Dermis blood vessel endothelial cell (primary cell): ENCODE measurements at regions not wholly inside any gene's neighbourhood (a gene's known extent, or its start where the extent isn't known, plus 50 kb on each side); places are given as distances from the start of the nearest gene placed in this dataset.

Experiments used
- DNase-seq: peaks from one replicate; pipeline ENCODE4 v3.0.0; 2010

DNA sequence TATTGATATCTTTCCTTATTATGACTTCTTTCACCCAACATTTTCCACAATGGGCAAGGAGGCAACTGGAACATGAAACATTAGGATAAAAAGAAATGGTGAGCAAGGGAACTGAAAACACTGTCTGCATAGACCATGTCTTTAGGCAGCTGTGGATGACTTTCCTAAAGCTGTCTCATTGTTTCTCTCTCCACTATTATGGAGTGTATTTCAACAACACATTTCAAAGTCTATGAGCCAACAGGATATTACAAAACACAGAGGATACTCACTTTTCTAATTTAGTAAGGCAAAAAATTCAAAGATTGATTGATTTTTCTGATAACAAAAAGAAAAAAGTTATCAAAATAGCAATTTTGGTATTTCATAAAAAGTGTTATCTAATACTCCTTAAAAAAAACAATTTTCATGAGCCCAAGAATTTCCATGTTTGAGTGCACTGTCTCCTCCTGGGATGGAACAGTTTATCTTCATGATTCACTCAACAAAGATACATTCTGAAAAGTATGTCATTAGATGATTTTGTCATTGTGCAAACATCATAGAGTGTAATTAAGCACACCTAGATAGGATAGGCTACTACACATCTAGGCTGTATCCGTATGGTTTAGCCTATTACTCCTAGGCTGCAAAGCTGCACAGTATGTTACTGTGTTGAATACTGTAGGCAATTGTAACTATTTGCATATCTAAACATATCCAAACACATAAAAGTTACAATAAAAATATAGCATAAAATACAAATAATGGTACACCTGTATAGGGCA is 1568.4 kb downstream of the SLITRK5 start:
- no peak for DNase-seq

DNA sequence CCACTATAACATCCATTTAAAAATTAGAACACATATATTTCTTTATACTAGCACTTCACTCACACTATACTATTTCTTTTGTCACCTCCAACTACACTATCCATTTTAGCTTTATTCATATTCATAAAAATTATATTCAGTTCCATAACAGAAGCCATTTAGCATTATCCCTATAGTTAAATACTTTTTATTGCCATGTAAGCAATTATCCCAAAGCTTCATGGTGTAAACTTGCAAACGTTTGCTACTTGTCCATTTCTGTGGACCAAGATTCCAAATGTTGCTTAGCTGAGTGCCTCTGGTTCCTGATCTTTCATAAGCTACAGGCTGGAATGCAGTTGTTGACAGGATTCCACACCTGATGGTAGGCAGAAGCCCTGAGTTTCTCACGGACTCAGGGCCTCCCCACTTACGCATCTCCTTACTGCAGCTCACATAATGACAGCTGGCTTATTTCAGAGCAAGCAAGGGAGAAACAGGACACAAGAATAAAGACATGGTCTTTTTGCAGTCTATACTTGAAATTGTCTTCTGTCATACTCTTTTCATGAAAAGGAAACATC is 1584.8 kb downstream of the SLITRK5 start:
- DNase-seq = no peak

DNA sequence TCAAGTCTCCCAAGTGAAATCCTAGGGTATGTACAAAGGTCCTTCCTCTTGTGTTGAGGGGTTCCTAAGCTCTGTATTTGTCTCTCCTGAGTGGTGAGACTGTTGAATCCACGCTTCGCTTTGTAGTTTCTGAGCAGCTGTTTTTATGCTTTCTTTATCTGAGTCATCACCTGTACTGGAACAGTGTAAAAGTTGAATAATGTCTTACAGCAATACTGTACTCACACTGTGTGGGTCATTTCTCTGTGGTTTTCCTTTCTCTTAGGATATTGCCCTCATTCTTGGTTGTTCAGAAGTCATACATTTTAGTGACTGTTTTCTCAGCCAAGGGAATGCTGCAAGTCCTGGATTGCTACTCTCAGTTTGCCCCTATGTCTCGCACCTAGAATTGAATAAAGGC is 1596.6 kb downstream of the SLITRK5 start:
- no peak for DNase-seq

DNA sequence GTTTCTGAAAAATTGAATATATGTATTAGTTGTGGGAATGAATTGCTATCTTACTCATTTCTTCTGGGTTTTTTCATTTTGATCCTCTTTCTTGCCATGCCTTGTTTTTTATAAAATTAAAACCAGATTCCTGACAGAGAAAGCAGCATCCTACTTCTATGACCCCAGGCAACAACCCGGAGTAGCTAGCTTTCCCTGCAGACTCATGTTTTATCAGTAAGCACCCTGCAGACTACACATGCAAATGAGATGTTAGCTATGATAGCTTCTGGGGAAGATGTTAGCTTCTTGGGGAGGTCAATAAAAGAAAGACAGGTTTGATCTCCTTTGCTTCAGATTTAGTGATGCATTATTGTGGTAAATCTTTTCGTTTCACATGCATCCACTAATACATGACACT is 1598.6 kb downstream of the SLITRK5 start:
- DNase-seq = no peak

DNA sequence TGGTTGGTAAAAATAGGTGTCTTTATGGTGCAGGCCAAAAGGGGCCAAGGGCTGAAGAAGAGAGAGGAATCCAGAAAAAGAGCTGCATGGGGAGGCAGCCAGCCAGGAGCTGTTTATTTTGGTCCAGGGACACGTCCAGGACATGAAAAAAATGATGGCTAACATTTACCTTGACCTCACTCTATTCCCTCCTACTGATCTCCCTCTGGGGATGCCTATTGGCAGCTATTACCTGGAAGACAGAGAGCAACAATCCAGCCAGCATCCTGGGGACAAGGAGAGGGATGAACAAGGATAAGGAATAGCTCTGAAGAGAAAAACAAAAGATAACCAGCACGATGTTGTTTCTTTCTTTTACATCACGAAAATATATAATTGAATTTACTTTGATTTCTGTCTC is 1599.6 kb downstream of the SLITRK5 start:
- no peak for DNase-seq

DNA sequence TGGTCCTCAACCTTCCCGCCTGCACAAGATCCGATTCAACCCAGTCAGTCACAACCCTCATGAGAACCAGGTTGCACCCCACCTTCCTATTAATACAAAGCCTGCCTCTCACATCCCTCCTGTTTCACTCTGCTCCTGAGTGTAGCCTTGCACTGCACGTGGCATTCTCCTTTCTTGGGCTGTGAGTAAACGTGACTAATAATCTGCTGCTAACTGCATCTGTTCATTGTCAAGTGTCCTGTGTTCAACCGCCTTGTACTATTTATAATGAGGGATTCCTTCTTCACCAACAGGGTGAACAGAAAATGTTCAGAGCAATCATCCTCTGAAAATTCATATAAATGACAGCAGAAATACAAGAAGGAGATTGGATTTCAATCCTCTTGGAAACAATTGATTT is 1608.2 kb downstream of the SLITRK5 start:
- DNase-seq = no peak

DNA sequence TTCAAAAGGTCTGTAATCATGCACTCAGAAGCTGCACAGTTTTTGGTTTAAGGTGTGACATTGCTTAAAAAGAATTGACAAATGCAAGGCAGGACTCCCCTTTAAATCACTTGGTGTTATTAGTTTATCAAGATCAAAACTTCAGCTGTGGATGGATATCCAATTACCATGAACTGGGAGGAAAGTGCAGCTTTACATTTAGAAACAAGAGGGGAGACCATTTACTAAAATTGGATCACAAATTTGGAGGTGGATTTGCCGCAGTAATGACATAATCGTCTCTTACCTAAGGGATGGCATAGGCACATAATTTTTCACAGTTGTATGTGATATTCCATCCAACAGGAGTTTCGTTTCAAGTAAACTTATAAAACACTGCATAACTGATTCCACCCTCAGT is 1610.2 kb downstream of the SLITRK5 start:
- DNase-seq = no peak

DNA sequence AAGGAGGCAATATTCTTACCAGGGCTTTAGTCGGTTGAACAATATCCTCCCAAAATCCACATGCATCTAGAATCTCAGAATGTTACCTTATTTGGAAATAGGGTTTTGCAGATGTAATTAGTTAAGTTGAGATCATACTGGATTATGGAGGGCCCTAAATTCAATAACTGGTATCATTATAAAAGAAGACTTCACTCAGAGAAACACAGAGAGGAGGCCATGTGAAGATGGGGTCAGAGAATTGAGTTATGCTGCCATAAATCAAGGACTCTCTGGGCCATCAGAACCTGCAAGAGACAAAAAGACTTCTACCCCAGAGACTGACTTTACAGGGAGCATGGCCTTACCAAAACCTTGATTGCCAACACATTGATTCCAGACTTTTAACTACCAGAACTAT is 1611.1 kb downstream of the SLITRK5 start:
- no peak for DNase-seq

DNA sequence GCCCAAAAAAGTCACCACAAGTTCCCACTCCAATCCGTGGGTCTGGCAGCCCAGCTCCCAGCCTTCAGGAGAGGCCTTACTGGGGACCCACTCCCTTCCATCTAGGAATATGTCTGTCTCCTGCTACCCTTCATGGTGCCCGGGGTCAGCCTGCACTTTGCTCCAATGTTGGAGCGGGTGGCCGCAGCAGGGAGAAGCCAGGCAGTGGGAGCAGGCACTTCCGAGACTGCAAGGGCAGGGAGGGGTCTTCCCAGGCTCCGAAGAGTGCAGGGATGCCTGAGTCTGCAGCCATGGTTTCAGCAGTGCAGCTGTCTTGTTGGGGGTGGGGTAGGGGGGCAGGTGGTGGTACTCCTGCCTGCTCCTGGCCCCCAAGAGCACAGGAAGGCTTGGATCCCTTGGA is 1616.2 kb downstream of the SLITRK5 start:
- no peak for DNase-seq

DNA sequence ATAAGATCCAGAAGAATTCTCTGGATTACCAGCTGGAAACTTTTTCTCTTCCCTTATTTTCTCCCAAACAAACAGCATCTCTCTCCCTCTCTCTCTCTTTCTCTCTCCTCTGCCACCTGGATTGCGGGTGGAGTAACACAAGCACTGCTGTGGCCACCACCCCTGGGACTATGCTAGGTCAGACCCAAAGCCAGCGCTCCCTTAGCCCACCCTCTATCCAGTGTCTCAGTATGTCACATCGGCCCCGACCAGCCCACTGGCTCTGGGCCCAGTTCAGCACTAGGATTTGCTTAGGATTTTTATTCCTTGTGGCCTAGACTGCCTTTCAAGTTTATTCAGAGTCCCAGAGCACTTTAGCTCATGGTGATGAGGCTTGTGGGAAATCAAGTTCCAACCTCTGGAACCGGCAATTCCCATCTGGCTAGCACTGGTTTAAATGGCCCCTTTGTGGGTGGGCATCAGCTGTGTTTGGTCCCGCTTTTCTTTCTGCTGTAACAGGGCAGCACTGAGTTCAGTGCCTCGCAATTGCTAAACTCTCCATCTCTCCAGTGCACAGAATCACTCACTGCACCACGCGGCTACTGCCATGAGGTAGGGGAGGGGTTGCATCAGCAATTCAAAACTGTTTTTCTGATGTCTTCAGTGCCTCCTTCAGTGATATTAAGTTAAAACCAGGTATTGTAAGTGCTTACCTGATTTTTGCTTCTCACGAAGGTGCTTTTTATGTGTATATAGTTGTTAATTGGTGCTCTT is 1623.1 kb downstream of the SLITRK5 start:
- no peak for DNase-seq

DNA sequence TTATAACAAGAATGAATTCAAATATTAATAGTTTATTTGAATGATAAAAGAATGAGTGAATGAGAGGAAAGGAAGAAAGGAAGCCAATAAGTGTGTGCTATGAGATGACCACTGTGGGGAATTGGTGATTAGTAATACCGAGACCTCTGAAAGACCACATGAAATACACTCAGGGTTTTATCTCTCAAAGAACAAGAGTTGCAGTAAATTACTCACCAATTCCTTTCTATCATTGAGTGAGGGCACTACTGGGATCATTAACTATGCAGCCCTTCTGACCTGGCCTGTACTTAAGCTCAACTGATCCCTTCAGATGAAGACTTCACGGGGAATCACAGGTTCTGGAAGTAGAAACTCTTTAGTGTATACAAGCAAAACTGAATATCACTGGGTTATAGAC is 1636.1 kb downstream of the SLITRK5 start:
- DNase-seq = no peak

DNA sequence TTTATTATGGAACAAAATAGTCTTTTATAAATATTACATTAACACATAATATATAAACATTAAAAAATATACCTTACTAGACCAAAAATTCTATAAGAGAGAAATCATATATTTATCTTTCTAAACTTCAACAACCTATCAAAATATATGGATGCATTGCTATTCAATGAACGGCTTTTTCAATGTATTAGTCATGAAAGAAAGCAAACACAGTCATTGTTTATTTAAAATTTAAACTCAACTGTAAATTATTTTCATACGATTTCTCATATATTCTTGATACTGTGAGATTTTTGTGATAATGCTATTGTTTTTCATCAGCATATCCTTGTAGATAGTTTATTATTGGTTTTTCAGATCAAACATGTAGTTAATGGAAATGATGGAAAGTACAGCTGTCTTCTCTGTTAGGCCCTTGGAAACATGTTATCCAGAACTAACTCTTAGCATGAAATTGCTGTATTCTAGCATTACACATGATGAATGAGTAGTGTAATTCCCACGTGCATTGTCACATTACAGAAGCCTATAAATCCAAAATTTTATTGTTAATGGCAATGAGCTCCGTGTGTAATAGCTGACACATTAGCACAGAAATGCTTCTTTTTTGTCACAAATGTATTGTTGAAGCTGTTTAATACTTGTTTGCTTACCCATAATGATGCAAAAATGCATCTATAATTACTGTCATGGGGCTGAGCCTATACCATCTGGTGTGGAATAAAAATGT is 1639.9 kb downstream of the SLITRK5 start:
- DNase-seq = no peak

DNA sequence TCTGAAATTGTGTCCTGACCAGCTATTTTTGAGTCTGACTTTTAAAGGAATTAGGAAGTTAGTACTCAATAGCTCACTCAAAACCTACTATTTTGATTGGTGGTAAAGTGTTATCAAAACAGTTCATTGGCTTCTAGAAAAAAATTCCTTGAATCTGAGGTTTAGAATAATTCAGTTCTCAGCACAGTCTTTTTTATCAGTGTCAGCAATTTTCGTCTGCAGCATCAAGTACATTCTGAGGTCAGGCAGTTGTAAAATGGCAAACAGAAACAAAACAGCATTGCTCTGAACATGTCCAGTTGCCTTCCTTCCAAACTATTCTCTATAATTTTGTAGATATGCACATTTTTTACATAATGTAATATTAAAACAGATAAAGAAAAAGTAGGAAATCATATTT is 1644.1 kb downstream of the SLITRK5 start:
- DNase-seq = no peak

DNA sequence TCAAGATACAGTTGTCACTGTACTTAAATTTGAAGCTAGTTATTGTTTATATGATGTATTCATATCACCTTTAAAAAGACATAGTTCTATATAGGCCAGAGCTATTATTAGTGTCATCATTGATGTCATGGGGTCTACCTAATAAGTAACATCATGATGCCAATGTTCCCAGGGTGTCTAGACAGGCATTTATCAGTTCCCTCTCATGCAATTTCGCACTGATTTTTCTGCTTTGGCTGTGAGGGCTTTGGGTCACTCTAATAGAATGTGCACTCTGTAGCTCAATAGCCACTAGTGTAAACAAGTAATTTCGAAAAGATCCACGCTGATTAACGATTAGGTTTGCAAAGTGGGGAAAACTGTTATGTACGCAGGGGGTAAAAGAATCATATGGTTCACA is 1651.3 kb downstream of the SLITRK5 start:
- DNase-seq = no peak

DNA sequence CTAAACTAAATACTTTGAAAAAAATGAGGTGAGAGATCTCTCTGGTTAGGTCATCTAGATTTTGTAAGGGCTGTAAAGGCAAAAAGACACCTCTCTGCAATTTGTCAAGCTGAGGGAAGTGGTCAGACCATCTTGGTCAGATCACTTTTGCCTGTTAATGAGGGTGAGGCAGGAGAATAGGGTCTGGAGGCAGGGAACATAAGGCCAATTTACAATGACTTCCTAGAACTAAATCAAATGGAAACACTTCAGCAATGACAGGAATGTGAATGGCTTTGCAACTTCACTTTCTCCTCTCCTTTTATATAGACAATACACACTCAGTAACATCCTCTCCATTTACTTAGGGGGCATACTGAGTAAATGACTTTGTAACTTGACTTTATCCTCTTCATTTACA is 1653.4 kb downstream of the SLITRK5 start:
- DNase-seq = no peak

DNA sequence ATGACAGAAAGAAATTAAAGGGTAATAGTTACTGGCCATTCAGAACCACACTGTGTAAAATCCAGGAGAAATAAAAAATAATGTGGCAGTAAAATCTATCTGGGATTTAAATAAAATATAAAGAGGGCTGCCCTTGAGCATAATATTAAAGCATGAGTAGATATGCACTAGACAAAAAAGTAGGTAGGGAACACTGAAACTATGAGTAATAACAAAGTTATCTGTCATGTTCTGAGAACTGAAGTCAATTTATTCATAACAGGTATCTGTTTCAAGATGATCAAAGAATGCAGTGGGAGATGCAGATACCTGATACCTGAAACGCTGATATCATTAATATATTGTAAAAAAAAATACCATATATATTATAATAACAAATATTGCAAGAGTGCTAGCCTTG is 1672.0 kb downstream of the SLITRK5 start:
- DNase-seq = no peak

DNA sequence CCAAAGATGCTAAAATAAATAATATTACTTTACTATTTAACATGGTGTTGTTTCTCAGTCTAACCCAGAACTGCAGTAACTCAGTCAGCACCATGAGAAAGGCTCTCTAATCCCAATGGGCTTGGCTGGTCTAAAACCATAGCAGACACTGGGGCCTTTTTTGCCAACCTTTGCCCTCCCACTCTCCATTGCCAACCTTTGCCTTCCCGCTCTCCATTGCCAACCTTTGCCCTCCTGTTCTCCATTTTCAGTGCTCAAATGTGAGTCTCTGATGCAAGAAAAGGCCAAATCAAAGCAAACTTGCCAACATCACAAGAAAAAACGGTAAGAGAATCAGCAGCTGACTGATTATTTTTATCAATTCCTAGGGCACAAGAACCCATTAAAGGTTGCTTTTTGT is 1681.2 kb downstream of the SLITRK5 start:
- DNase-seq = no peak

DNA sequence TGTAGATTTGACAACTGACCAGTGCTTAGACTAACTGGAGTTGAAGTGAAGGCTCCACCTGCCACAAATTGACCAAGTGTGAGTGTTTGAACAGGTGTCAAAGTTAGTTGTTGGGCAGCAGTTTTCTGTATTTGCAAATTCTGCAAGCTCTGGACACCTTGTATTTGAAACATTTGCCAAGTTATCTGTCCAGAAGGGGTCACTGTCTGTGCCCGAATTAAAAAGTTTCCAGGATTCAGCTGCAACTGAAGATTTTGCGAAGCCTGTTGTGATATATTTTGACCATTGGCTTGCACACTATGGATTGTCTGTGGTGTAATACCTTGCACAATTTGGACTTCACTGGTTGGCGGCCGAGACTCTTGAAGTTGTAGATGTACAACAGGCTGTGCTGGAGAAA is 1690.7 kb downstream of the SLITRK5 start:
- peak; percentile 1 for DNase-seq

DNA sequence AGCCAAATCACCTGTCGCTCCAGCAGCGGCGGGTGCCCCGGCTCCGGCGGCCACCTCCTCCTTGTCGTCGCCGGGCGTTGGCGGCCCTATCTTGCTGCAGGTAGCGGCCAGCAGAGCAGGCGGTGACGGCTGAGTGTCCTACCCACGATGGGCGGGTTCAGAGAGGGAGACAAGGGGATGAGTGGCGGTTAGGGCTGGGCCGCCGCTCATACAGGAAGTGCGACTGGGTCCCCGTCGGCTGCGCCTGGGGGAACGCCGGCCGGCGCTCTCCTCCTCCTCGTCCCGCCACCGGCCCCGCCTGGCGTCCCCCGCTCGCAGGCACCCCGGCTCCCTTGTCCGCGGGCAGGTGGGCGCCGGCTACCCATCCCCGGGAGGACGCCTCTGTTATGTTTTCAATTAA is 1692.0 kb downstream of the SLITRK5 start:
- DNase-seq = no peak

DNA sequence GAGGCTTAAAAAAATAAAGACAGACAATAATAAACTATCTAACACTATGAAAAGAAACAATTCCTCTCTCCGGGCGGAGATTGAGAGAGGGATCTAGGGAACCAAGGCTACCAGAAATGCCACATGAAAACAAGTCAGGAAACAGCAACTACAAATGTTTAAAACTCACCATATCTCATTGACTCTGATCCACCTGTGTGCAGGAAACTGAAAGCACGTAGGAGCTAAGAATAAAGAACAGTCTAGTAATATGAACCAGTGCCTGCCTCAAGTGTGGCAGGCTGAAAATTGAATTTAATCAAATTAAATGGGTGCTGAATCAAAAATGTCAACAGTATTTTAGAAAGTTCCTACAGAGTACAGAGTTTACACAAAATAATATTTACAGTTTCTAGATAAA is 1701.0 kb downstream of the SLITRK5 start:
- no peak for DNase-seq

DNA sequence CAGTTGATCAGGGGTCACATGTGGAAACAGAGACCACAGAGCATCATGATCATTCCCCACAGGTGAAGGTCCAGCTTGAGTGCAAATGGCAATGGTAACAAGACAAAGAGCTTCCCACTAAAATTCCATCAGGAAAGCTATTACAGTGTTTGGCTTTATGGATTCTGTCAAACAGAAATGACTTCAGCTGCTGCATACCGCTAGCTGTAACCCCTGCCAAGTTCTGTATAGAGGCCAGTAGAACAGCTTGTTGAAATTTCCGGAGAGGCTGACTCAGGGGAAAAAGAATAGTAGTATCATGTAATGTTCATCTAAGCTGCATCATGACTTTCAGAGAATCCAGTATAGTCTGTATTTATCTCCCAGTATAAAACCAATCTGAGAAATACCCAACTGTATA is 1704.7 kb downstream of the SLITRK5 start:
- DNase-seq = peak; percentile 39

DNA sequence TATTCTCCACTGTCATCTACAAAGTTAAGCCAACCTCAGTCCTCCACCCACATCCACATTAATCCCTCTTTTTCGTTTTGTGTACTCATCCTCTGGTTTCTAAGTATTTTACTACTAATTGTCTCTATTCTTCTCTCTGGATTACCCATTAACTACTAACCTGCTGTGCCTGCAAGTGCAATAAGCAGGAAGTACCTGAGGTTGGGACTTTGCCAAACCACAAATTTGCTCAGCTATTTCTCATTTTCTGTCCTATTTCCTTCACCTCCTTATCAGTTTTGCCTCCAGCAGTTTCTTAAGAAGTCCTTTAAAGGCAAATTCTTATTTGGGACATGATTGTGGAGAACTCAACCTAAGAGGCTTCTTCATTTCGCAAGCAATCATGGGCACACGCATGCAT is 1708.9 kb downstream of the SLITRK5 start:
- DNase-seq = no peak

DNA sequence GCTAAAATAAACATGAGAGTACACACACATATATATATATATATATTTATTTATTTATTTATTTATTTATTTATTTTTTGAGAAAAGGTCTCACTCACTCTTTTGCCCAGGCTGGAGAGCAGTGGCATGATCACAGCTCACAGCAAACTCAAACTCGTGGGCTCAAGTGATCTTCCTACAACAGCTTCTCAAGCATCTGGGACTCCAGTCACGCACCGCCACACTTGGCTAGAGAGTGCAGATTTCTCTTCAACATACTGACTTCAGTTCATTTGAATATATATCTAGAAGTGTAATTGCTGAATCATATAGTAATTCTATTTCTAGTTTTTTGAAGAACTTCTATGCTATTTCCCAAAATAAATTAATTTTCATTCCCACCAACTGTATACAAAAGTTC is 1711.8 kb downstream of the SLITRK5 start:
- DNase-seq = no peak

DNA sequence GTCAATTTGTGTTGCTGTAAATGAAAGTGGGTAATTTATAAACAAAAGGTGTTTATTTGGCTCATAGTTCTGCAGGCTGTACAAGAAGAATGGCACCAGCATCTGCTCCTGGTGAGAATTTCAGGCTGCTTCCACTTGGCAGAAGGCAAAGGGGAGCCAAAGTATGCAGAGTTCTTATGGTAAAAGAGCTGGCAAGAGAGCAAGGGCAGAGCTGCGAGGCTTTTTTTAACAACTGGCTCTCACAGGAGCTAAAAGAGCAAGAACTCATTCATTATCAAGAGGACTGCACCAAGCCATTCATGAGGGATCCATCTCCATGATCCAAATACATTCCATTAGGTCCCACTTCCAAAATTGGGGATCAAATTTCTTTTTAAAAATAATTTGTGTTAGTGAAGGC is 1712.7 kb downstream of the SLITRK5 start:
- DNase-seq = no peak
